Body of pancreas (tissue), 4 donors: ENCODE measurements at regions not wholly inside any gene's neighbourhood (a gene's known extent, or its start where the extent isn't known, plus 50 kb on each side); places are given as distances from the start of the nearest gene placed in this dataset.

Experiments used
- POLR2A ChIP-seq, 3 donors: fragments of 450-650 bp; IDR thresholded peaks; one replicate each; pipeline ENCODE4 v1.6.1; 2016; ENCODE audit warnings: antibody characterized with exemption in 3 of 3, mild to moderate bottlenecking in 2 of 3
- TF ChIP-seq, protein P1 (sequence below), 7 experiments: fragments of 450-650 bp in 4 of 7; fragments of 200-600 bp in 3 of 7; sonication (generic) in 3 of 7; IDR thresholded peaks; one replicate each; pipeline ENCODE4 v1.5.1; 2016 to 2019; ENCODE audit warnings: antibody characterized with exemption in 7 of 7

DNA sequence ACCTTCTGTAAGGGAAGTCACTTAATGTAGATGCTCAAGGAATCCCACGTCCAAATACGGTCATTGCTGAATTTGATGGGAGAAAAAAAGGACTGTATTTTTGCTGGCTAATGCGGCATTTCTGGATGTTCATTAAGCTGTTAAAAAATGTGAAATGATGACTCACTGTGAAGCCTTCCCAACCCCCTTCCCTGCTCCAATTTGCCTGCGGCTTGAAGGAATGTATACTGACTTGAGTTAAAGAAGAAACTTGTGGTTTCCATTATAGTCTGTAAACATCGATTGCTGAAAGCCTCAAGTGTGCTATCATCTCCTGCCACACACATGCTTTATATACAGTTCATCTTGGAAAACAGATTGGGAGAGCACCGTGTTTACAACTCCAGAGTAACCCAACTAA is 249.1 kb upstream of the JAG1 start:
- TF ChIP-seq, protein P1, sequence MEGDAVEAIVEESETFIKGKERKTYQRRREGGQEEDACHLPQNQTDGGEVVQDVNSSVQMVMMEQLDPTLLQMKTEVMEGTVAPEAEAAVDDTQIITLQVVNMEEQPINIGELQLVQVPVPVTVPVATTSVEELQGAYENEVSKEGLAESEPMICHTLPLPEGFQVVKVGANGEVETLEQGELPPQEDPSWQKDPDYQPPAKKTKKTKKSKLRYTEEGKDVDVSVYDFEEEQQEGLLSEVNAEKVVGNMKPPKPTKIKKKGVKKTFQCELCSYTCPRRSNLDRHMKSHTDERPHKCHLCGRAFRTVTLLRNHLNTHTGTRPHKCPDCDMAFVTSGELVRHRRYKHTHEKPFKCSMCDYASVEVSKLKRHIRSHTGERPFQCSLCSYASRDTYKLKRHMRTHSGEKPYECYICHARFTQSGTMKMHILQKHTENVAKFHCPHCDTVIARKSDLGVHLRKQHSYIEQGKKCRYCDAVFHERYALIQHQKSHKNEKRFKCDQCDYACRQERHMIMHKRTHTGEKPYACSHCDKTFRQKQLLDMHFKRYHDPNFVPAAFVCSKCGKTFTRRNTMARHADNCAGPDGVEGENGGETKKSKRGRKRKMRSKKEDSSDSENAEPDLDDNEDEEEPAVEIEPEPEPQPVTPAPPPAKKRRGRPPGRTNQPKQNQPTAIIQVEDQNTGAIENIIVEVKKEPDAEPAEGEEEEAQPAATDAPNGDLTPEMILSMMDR (IDR thresholded peaks at IDR 0.05): no peak
- no peak for TF ChIP-seq POLR2A (IDR thresholded peaks at IDR 0.05)
